HPDE6-E6E7 (cell line): ENCODE measurements at regions not wholly inside any gene's neighbourhood (a gene's known extent, or its start where the extent isn't known, plus 50 kb on each side); places are given as distances from the start of the nearest gene placed in this dataset.

Source experiments
- DNase-seq: peaks from one replicate; pipeline ENCODE4 v3.0.0; 2011; ENCODE audit warnings: missing footprints; ENCODE audit errors: extremely low spot score

GRCh38 chr13:61706899-61707298 lies 291.2 kb upstream of the PCDH20 start:
- DNase-seq = no peak

GRCh38 chr13:61700620-61701019 lies 285.0 kb upstream of the PCDH20 start:
- no peak for DNase-seq

GRCh38 chr13:61700181-61700580 lies 284.5 kb upstream of the PCDH20 start:
- DNase-seq = no peak

GRCh38 chr13:61696676-61697075 lies 281.0 kb upstream of the PCDH20 start:
- DNase-seq = no peak

GRCh38 chr13:61695147-61695546 lies 279.5 kb upstream of the PCDH20 start:
- DNase-seq = peak; percentile 74

- DNase-seq = no peak
Observed at GRCh38 chr13:61692691-61693090, 277.0 kb upstream of the PCDH20 start.

GRCh38 chr13:61685682-61686012 lies 270.0 kb upstream of the PCDH20 start:
- no peak for DNase-seq

GRCh38 chr13:61684976-61685681 lies 269.5 kb upstream of the PCDH20 start:
- no peak for DNase-seq

- DNase-seq = no peak
Observed at GRCh38 chr13:61672756-61673155, 257.1 kb upstream of the PCDH20 start.

GRCh38 chr13:61670384-61671161 lies 254.9 kb upstream of the PCDH20 start:
- DNase-seq = no peak

- peak; percentile 60 for DNase-seq
Observed at GRCh38 chr13:61664801-61665705, 249.4 kb upstream of the PCDH20 start.

- no peak for DNase-seq
Observed at GRCh38 chr13:61654481-61654880, 238.8 kb upstream of the PCDH20 start.

- DNase-seq = no peak
Observed at GRCh38 chr13:61648547-61648946, 232.9 kb upstream of the PCDH20 start.

- no peak for DNase-seq
Observed at GRCh38 chr13:61612192-61612591, 196.5 kb upstream of the PCDH20 start.

GRCh38 chr13:61608138-61608537 lies 192.5 kb upstream of the PCDH20 start:
- DNase-seq = no peak

- no peak for DNase-seq
Observed at GRCh38 chr13:61600360-61601033, 184.8 kb upstream of the PCDH20 start.

- no peak for DNase-seq
Observed at GRCh38 chr13:61592489-61592888, 176.8 kb upstream of the PCDH20 start.

- no peak for DNase-seq
Observed at GRCh38 chr13:61575973-61576372, 160.3 kb upstream of the PCDH20 start.

- no peak for DNase-seq
Observed at GRCh38 chr13:61563645-61564044, 148.0 kb upstream of the PCDH20 start.

- DNase-seq = no peak
Observed at GRCh38 chr13:61546911-61547310, 131.3 kb upstream of the PCDH20 start.

- no peak for DNase-seq
Observed at GRCh38 chr13:61546413-61546812, 130.8 kb upstream of the PCDH20 start.

GRCh38 chr13:61536433-61536832 lies 120.8 kb upstream of the PCDH20 start:
- DNase-seq = no peak
